WTC11 (cell line): ENCODE measurements at regions not wholly inside any gene's neighbourhood (a gene's known extent, or its start where the extent isn't known, plus 50 kb on each side); places are given as distances from the start of the nearest gene placed in this dataset.

Source experiments
- CREB1 ChIP-seq: sonication (generic); formaldehyde crosslinking; IDR thresholded peaks from 2 replicates; pipeline ENCODE4 v1.8.0; 2023; ENCODE audit warnings: mild to moderate bottlenecking, missing genetic modification reagents
- FOXJ3 ChIP-seq: sonication (generic); formaldehyde crosslinking; IDR thresholded peaks from 2 replicates; pipeline ENCODE4 v1.9.0; 2021; ENCODE audit warnings: missing genetic modification reagents, mild to moderate bottlenecking, borderline replicate concordance
- JUN ChIP-seq: sonication (generic); formaldehyde crosslinking; IDR thresholded peaks from 2 replicates; pipeline ENCODE4 v1.8.0; 2023; ENCODE audit warnings: mild to moderate bottlenecking, missing genetic modification reagents
- MXD4 ChIP-seq: fragments of 250-450 bp; sonication (Bioruptor Pico); IDR thresholded peaks from 2 replicates; pipeline ENCODE4 v1.8.0; 2021; ENCODE audit warnings: mild to moderate bottlenecking, moderate library complexity, borderline replicate concordance
- TF ChIP-seq, protein P1 (sequence below): sonication (generic); formaldehyde crosslinking; IDR thresholded peaks from 2 replicates; pipeline ENCODE4 v1.8.0; 2023; ENCODE audit warnings: missing genetic modification reagents
- TF ChIP-seq, protein P2 (sequence below): fragments of 200-600 bp; IDR thresholded peaks from 2 replicates; pipeline ENCODE4 v1.8.0; 2022; ENCODE audit warnings: antibody characterized with exemption

DNA sequence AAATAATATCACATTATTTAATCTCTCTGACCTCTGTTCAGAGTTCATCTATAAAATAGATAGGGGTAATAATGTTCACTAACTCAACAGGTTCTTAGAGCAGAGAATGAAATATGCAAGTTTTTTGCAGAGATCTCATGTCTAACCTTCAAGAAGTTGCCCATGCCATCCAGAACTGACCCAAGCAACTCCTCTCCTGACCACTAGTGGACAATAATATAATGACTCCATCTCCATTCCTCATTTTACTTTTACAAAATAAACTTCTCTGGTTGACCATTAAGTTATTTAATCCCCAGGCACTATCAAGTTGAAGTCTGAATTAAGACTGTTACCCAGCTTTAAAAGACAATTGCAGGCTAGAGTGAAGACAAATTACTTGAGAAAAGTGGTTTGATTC, 382.6 kb downstream of the KCNA4 start:
- no peak for TF ChIP-seq JUN (CRISPR knock-in tag)
- no peak for TF ChIP-seq MXD4 (CRISPR knock-in tag)
- no peak for TF ChIP-seq FOXJ3 (CRISPR knock-in tag)
- TF ChIP-seq, protein P1, sequence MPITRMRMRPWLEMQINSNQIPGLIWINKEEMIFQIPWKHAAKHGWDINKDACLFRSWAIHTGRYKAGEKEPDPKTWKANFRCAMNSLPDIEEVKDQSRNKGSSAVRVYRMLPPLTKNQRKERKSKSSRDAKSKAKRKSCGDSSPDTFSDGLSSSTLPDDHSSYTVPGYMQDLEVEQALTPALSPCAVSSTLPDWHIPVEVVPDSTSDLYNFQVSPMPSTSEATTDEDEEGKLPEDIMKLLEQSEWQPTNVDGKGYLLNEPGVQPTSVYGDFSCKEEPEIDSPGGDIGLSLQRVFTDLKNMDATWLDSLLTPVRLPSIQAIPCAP (CRISPR knock-in tag): no peak
- no peak for TF ChIP-seq CREB1
- TF ChIP-seq, protein P2, sequence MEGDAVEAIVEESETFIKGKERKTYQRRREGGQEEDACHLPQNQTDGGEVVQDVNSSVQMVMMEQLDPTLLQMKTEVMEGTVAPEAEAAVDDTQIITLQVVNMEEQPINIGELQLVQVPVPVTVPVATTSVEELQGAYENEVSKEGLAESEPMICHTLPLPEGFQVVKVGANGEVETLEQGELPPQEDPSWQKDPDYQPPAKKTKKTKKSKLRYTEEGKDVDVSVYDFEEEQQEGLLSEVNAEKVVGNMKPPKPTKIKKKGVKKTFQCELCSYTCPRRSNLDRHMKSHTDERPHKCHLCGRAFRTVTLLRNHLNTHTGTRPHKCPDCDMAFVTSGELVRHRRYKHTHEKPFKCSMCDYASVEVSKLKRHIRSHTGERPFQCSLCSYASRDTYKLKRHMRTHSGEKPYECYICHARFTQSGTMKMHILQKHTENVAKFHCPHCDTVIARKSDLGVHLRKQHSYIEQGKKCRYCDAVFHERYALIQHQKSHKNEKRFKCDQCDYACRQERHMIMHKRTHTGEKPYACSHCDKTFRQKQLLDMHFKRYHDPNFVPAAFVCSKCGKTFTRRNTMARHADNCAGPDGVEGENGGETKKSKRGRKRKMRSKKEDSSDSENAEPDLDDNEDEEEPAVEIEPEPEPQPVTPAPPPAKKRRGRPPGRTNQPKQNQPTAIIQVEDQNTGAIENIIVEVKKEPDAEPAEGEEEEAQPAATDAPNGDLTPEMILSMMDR: no peak
